ENCODE measurements at regions not wholly inside any gene's neighbourhood (a gene's known extent, or its start where the extent isn't known, plus 50 kb on each side); places are given as distances from the start of the nearest gene placed in this dataset.

GRCh38 chr3:5035113-5035512, 55.9 kb downstream of the BHLHE40 start:
- in situ Hi-C loops (cut with MboI; ENCODE audit: low pct_unique_long_range_greater_than_20kb, low sequenced_read_pairs, unreplicated experiment): no loop called here
- no peak for TF ChIP-seq CTCF (IDR thresholded peaks at IDR 0.05; ENCODE audit: extremely low read depth, insufficient read depth, missing control alignments)

GRCh38 chr3:5035692-5036391, 56.6 kb downstream of the BHLHE40 start:
- in situ Hi-C loops (cut with MboI; ENCODE audit: low pct_unique_long_range_greater_than_20kb, low sequenced_read_pairs, unreplicated experiment): no loop called here

More at GRCh38 chr3:5035113-5035512, 55.9 kb downstream of the BHLHE40 start:
- no peak for DNase-seq (ENCODE audit: low spot score)

DNA sequence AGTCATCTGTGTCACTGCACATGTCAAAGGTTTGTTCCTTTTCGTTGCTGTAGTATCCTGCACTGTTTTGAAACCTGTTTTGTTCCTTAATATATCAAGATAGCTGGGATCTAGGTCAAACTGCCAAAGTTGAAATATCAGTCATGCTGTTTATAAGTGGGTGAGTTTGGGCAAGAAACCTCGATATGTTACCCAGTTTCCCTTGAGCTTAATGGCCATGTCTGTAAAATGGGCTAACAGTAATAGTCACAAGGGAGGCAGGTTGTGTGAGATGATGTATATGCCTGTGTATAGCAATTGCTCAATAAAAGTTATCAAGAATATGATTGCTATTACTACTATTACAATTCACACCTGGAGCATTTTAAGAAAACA, 57.1 kb downstream of the BHLHE40 start:
- in situ Hi-C loops (cut with MboI; ENCODE audit: low pct_unique_long_range_greater_than_20kb, low sequenced_read_pairs, unreplicated experiment): no loop called here
- DNase-seq (ENCODE audit: low spot score): no peak
- TF ChIP-seq CTCF (IDR thresholded peaks at IDR 0.05; ENCODE audit: extremely low read depth, insufficient read depth, missing control alignments): no peak

More at GRCh38 chr3:5035692-5036391, 56.6 kb downstream of the BHLHE40 start:
- DNase-seq (ENCODE audit: low spot score): no peak
- TF ChIP-seq CTCF (IDR thresholded peaks at IDR 0.05; ENCODE audit: extremely low read depth, insufficient read depth, missing control alignments): no peak

- DNase-seq (ENCODE audit: low spot score): no peak
- no peak for TF ChIP-seq CTCF (IDR thresholded peaks at IDR 0.05; ENCODE audit: extremely low read depth, insufficient read depth, missing control alignments)
- in situ Hi-C loops (cut with MboI; ENCODE audit: low pct_unique_long_range_greater_than_20kb, low sequenced_read_pairs, unreplicated experiment): no loop called here
Measured at GRCh38 chr3:5036858-5037257, 57.6 kb downstream of the BHLHE40 start.

DNA sequence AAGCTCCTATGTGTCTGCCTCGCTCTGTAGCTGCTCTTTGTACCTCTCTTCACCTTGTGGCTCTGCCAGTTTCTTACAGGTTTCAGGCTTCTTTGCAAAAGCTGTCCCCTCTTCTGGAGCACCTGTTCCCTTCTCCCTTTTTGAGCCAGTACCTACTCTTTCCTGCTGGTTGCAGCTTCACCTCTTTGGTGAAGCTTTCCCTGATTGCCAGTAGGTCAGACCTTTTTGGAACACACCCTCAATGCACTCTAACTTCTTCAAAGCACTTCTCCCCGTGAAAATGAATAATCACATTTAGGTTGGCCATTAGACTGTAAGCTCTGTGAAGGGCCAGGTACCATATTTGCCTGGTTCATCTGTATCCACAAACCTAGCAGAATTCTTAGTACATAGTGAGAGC, 60.3 kb downstream of the BHLHE40 start:
- TF ChIP-seq CTCF (IDR thresholded peaks at IDR 0.05; ENCODE audit: extremely low read depth, insufficient read depth, missing control alignments): no peak
- in situ Hi-C loops (cut with MboI; ENCODE audit: low pct_unique_long_range_greater_than_20kb, low sequenced_read_pairs, unreplicated experiment): no loop called here

GRCh38 chr3:5041315-5041714, 62.1 kb downstream of the BHLHE40 start:
- TF ChIP-seq CTCF (IDR thresholded peaks at IDR 0.05; ENCODE audit: extremely low read depth, insufficient read depth, missing control alignments): no peak
- in situ Hi-C loops (cut with MboI; ENCODE audit: low pct_unique_long_range_greater_than_20kb, low sequenced_read_pairs, unreplicated experiment): no loop called here
- no peak for DNase-seq (ENCODE audit: low spot score)

More for the DNA sequence above, 60.3 kb downstream of the BHLHE40 start:
- DNase-seq (ENCODE audit: low spot score): no peak
